Middle frontal gyrus (tissue), 1 donor: ENCODE measurements at regions not wholly inside any gene's neighbourhood (a gene's known extent, or its start where the extent isn't known, plus 50 kb on each side); places are given as distances from the start of the nearest gene placed in this dataset.

ENCODE experiments used
- DNase-seq: peaks from one replicate; pipeline ENCODE4 v3.0.0-alpha.2; 2015; ENCODE audit warnings: low spot score; ENCODE audit errors: extremely low spot score

DNA sequence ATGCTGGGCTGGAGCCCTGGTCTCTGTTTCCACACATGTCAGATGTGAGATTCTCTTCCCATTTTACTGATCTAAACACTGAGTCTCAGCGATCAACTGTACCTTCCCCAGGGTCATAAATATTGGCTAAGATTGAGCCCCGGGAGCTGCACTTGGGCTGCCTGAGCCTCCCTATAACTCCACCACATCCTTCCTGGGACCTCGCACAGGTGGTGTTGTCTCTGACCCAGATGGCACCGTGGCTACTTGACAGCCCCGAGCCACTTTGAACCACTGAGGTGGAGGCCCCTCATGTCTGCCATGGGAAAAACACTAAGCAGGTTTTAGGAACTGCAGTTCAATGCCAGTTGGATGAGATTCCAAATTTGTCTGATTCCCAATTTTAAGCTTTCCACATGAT, 586.5 kb downstream of the IRX1 start:
- DNase-seq = no peak

DNA sequence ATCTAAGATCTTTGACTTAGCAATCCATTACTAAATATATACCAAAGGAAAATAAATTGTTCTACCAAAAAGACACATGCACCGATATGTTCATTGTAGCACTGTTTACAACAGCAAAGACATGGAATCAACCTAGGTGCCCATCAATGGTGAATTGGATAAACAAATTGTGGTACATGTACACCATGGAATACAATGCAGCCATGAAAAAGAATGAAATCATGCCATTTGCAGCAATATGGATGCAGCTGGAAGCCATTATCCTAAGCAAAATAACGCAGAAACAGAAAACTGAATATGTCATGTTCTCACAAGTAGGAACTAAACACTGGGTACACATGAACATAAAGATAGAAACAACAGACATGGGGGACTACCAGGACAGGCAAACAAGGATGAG, 589.5 kb downstream of the IRX1 start:
- no peak for DNase-seq

DNA sequence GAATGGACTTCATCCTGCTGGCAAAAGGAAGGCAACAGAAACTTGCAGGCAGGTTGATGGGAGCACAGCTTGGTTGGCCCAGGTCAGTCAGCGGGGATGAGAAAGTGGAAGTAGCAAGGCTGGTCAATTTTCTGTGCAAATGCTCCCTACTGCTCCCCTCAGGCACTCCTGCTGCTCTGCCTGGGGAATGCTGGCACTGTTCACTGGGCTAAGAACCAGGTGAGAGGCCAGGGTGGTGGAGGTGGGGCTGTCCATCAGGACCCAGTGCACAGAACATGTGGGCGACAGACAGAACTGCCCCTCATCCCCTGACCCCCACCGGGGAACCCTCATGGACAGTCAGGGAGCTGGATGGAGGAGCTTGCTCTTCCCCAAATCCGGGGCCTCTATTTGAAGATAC, 593.1 kb downstream of the IRX1 start:
- DNase-seq = no peak

DNA sequence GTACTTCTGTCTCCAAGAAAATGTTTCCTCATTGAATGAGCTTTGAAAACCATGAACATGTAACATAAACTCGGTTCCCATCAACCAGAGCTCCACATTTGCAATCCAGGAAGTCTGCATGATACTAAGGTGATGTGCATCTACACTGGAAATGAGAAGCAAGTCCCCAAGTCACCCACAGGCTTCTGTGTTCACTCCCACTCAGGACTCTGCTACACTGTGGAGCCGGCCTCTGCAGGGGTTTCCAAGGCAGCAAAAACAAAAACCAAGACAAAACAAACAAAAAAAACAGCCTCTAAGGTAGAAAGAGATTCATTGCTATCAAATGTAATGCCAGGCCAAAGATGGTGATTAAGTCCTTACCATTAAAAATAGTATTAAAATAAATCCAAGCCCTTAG, 593.7 kb downstream of the IRX1 start:
- no peak for DNase-seq

DNA sequence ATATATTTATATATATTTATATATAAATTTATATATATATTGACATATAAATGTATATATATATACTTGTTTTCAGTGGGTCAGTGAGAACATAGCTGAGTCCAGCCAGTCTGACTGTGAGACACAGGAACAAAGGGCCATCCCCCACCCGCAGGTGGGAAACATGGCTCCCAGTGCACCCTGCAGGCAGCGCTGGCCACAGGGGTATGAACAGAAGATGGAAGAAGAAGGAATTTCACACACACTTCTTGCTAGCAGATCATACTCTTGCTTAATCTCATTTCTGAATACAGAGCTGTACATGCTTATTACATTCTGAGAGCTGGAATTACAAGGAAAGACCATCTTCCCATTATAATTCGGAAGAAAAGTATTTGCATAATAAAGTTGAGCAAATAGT, 595.4 kb downstream of the IRX1 start:
- no peak for DNase-seq

DNA sequence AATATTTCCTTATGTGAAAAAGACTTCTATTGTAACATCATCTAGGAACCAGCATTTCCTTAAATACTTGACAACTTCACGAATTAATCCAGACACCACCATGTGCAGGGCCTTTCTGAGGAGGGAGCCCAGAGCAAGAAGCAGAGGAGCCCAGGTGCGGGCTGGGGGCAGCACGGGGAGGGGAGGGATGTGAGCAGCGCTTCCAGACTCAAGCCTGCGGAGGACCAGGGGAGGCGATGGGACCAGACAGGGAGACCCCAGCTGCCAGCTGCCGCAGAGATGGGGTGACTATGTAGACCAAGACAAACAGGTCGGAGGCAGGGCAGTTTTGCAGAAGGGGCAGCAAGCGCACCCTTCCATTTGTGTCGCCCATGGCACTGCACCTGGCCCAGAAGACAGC, 596.1 kb downstream of the IRX1 start:
- no peak for DNase-seq

DNA sequence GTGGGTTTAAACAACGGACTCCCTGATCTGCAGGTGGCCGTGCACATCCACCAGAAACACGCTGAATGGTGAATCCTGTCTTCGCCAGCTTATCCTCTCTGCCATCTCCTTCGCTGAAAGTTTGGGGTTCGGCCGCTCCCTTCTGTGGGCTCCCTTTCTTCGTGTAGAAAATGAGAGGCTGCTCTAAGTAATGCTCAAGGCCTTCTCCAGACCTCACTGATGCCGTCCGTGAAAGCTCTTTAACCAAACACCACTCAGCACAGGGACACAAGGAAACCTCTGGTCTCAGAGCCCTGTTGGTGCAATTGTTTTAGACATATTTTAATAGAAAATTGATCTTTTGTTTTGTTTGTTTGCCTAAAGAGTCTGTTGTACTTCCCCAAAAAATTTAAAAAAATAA, 596.5 kb downstream of the IRX1 start:
- no peak for DNase-seq

DNA sequence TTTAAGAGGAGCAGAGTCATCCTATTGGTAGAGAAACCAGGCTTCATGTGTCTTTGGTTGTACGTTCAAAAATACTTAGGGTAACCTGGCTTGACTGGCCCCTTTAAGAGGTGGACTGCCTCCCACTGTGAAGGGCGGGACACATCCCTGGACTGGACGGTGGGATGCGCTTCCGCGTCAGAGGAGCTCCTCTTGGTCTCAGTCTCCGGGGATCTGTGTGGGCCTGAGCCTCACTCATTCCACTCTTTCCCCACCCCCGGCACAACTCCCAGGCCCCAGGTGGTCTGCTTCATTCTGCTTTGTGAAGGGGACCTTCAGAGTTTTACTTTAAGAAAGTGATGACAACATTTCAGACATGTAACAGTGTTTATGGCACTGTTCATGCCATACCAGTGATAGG, 601.1 kb downstream of the IRX1 start:
- DNase-seq = no peak

DNA sequence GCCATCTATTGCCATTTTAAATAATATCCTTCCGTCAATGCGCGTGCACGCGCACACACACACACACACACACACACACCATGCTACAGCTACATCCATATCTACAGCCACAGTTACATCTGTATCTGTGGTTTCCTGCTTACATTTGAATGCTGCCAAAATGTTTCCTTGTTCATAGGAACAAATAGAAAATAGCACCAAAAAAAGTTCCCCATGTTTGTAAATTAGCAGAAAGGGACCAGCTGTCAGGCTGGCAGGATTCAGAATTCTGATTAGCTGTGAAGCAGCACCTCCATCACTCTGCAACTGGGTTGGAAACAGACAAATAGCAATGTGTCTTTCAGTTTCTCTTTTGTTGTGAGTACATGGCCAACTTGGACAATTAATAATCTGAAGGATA, 601.5 kb downstream of the IRX1 start:
- no peak for DNase-seq

DNA sequence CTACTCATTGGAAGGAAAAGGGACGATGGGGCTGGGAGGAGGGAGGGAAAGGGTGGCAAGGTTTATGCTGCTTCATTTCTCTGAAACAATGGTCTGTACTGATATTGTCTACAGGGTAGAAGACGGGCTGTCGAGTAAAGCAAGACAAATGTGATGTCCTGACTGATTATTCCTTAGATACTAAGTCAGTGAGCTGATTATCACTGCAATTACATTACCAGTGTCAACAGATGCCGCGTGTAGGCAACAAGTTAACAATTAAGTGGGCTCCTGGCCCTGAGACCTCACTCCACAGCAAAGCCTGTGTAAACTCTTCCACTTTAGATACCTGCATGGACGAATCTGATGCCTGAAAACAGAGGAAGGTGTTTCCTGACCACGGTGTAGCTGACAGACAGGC, 602.8 kb downstream of the IRX1 start:
- no peak for DNase-seq

DNA sequence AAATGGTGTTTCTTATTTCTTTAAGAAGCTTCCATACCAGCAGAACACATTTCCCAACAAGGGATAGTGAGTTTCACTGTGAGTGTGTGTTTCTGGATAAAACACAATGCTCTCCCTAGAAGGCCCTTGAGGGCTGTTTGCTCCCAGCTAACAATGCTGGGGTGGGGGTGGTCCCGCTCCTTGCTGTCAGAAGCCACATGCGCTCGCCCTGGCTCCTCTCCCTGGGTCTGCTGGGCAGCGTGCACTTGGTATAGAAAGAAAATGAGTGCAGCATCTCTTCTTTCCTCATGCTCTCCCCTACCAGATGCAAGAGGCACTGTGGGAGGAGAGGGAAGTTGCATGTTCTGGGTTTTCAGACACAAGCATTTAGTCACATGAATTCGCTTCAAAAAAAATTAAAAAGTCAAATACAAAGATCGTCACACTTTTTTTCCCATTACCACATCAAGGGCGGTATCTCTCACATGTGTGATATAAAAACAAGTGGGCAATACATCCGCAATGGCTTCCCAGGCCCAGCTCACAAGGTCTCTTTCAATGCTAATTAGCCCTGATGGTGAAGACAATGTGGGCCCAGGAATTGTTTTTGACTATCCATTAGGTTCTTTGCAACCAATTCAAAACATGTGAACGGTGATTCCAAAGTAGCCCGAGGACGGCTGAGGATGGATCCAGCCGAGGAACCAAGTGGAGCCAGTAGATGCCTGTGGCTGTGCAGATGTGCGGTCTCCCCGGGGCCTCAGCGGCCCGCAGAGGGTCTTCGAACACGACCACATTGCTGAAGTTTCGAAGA, 603.6 kb downstream of the IRX1 start:
- no peak for DNase-seq

DNA sequence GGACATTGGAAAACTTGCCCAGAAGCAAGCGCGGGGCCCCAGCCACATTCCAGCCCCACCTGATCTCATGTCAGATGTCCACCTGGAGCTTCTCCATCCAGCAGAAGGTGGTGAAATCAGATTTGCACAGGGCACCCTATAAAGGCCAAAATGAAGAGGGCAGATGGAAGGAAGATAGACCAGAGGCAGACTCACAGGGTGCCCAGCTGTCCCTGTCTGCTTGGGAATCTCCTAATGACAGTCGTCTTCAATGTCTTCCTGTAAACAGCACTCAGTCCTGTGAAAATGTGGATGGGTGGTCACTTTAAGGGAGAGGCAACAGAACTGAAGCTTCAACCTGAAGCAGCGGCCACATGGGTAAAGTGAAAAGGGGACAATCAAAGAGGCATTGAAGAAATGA, 607.5 kb downstream of the IRX1 start:
- DNase-seq = no peak

DNA sequence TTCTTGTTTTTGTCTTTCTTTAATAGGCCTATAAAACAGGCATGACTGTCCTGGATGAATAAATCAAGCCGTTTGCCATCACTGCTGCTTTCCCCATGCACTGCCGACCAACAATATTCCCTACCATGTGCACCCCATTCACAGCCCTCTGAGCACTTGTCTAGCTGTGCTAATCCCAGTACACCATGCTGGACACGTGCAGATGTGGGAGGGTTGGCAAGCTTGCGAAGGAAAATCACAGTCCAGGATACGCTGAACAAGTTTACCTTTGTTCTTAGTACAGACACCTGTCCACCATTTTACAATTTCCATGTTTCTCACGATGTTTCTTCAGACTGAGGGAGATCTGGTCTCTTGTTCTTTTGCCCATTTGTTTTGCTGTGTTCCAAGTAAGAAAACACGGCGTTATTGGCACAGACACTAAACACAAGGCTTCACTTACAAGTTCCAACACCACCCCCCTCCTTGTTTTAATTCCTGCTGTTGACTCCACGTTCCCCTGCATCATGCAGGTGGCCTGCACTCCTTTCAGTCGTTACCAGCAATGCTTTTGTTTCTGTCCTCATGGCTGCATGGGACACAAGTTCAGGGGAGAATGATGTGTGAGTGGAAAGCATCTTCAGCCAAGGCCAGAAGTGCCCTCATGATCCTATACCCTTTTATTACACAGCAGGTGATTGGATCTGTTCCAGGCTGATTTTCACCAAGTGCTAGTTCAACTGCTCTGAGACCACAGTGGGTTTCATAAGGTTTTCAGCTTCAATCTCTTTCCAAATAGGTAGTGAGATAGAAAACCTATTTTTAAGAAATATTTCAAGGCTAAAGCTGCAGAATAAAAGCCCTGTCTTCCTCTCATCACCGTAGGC, 608.9 kb downstream of the IRX1 start:
- DNase-seq = no peak

DNA sequence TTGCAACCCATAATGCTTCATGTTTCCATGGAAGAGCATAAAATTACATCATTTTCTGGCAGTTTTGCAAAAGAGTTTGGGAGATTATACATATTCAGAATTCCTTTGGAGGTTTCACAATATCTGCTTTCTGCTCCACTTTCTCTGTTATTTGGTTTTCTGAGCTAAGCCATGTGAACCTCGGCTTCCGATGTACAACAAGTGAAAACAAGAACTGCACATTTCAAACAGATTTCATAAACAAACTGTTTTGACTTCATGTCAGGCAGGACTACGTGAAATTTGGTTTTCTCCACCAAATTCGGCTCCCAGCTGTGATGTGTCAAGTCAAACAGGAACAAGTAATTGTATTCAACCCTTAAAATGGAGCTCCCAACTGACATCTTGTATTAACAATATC, 609.8 kb downstream of the IRX1 start:
- DNase-seq = peak; percentile 31

DNA sequence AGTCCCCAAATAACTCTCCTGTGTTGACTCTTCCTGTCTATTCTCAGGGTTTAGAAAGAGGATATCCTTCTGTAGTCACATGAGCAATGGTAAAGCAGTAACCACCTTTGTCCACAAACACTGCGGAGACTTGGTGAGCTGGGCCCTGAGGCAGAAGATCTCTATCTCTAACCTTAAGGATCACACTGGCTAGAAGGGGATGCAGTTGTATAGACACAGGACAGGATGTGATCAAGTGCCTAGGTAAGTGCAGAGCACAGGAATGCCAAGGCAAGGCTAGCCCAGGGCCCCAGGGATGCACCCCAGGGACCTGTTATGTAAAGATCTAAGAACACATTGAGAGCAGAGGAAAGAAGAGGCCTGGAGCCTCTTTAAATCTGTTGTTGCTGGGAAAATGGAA, 610.5 kb downstream of the IRX1 start:
- no peak for DNase-seq

DNA sequence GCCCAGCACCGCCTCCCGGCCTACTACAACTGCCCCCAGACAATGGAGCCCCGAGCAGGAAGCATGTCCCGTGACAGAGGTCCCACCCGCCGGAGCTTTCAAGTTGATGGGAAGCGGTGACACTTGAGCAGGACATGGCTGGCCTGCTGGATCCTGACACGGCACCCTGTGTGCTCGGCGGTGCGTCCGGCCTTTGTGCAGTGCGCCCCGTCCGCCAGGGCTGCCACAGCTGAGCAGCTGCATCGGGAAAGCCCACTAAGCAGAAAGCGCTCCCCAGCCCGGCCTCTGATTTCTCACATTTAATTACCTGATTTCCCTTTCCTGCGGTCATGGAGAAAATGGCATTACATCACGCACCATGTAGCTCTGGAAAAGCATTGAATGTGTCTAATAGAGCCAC, 611.9 kb downstream of the IRX1 start:
- DNase-seq = no peak

DNA sequence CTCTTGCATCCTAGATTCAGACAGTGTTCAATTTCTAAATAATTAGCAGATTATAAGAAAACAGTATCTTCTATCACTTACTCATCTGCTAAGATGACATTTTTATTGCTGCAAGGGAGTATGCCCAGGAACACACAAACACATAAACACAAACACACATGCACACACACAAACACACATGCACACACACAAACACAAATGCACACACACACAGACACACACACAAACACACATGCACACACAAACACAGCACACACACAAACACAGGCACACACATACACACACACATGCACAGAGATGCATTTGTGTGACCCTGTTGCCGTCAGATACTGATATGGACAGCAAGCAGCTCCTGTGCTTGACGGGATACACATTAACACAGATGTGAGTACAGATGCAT, 612.9 kb downstream of the IRX1 start:
- DNase-seq = no peak

DNA sequence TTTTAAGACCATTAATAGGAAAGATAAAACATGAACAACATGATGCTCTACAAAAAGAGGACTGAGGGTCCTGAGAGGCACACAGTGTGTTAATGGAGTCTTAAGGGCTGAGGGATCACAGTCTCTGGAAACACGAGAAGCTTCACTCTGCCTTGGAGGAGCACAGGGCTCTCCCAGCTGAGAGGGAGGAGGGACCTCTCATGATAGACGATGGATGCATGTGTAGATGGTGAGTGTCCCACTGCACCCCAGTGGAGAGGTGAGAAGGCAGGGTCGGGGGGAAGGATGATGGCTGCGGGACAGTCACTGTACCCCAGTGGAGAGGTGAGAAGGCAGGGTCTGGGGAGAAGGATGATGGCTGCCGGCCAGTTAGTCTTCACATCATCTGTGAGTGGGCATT, 613.4 kb downstream of the IRX1 start:
- no peak for DNase-seq

DNA sequence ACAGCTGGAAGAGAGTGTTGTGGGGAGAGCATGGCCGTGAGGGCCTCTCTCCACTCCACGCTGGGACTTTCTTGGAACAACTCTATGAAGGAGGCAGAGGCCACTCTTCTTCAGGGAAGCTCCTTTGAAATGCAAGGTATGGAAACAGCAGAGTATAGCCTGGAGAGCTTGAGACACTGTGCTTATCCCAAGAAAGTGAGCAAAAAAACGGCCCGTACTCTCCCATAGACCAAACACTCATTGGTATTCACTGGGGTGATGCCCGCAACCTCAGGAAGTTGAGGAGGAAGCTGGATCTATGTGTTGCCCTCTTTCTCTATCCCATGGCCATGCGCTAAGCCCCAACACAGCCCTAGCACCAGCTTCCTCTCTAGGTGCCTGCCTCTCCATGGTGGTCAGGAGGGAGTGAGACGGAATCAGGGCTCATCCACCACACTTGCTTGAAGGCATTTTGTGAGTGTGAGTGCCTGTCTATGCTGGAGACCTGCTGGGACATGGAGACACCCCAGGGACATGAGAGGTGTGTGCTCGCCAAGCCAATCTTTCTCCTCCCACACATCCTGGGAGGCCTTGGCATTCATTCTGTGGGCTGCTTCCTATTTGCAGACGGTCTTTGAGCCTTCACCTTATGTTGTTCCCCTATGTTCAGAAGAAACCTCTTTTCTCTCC, 616.6 kb downstream of the IRX1 start:
- DNase-seq = no peak

DNA sequence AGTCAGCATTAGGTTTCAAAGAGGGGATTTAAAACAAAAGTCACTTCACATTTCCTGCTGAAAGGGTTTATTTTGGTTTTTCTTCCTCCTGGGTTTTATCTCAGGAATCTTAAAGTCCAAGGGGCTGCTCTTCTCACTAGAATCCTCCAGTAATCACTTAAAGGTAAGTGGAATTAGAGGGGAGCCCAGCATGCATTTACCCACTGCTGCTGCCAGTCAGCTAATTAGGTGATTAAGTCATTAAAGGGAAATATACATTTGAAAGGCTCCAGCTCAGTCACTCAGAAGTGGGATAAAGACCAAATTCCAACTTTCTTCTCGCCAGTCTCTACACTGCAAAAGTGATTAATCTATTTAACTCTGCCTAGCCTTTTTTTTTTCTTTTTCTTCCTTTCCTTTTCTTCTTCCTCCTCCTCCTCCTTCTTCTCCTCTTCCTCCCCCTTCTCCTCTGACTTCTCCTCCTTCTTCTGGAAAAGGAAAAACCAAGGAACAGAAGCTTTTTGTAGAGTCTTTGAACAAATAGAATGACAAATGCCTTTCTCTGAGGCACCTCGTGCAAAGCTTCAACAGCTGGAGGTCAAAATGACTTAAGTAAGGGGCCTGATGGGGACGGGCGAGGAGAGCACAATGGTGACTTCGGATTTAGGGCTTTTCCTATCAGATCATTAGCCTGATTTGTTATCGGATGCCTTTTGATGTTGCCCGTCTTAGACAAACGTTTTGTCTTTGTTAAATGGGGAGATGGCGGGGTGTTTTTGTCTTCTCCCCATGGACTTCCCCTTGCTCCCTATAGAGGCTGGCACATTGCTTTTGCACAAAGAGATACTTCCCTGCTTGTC, 617.6 kb downstream of the IRX1 start:
- no peak for DNase-seq

DNA sequence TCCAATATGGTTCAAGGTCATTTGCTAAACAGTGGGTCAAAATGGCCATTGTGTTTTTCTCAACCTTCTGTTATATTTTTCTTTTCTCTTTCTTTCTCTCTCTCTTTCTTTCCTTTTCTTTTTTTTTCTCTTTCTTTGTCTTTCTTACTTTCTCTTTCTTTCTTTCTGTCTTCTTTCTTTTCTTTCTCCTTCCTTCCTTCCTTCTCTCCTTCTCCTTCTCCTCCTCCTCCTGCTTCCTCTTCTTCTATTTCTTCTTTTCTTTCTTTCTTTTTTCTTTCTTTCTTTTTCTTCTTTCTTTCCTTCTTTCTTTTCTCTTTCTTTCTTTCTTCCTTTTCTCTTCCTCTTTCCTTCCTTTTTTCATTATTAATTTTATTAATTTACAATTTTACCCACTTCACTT, 619.5 kb downstream of the IRX1 start:
- DNase-seq = no peak
